HG03342 (cell line): ENCODE measurements at regions not wholly inside any gene's neighbourhood (a gene's known extent, or its start where the extent isn't known, plus 50 kb on each side); places are given as distances from the start of the nearest gene placed in this dataset.

ENCODE experiments used
- ATAC-seq: cut with Tn5 transposase; IDR thresholded peaks from one replicate; pipeline ENCODE4 v1.9.1; 2021; ENCODE audit warnings: mild to moderate bottlenecking, moderate library complexity; ENCODE audit not compliant: unreplicated experiment

DNA sequence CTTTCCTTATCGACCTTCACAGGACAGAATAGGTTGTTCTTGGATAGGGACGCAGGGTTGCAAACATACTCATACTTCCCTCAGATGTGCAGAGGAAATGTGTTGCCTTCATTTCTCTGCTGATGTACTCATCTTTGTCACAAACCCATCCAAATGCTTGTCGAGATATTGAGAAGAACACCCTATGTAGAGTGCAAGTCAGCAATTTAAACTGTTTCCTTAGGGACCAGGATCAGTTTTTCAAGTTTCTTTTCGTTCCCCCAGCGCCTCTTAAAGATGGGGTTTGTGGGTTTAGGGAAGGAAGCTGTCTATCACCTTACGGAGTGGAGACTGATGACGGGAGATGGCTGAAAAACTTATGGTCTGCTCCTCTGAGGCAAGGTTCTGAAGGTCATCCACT lies 474.2 kb downstream of the EPHA4 start:
- ATAC-seq, result no peak

DNA sequence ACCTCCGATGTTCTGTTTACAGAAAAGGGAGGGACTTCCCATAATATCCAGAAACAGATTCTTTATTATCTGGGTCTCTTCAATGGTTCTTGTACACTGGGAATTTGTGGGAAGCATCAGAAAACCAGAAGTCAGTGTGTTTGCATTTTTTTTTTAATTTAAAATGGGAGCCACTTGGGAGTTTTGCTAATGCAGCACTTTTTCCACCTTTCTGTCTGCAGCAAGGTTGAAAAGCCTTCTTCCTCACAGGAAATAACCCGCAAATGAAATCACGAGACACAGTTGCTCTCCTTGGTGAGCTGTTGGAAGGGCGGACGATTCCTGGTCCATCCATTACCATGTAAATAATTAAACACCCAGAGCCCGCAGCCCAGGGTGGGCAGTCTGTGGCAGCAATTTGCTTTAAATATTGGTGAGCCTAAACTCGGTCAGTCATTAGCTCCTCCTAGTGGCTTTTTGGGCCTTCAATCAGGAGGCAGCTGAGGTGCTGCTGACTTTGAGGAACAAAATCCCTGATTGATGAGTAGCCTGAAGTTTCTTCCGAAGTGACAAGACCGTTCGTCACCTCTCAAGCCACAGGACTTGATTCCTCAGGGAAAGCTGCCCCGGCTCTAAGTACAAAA lies 471.5 kb downstream of the EPHA4 start:
- no peak for ATAC-seq

DNA sequence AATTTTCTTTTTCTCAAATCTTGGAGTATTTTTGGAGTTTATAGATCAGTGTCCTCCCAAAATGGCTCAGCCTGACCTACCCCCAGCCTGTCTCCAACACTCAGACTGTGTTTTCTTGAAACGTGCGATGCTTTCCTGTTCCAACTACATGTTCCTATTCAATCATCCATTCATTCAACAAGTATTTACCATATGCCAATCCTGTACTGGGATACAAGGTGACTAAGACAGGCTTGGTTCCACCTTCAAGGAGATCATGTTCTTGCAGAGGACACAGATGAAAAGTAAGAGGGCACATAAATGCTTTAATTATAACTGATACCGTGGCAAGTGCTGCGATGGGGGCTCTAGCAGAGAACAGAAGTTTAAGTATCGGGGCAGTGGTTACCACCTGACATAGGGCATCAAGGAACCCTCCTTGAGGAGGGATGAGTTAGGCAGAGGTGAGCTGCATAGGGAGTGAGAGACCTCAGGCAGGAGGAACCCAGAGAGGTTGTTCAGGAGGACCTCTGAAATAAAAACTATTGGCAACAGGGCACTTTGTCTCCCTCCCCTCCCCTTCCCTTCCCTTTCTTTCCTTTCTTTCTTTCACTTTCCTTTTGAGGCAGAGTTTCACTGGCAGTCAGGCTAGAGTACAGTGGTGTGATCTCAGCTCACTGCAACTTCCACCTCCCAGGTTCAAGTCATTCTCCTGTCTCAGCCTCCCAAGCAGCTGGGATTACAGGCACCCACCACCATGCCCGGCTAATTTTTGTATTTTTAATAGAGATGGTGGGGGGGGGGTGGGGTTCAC lies 469.0 kb downstream of the EPHA4 start:
- ATAC-seq, result peak; percentile 52

DNA sequence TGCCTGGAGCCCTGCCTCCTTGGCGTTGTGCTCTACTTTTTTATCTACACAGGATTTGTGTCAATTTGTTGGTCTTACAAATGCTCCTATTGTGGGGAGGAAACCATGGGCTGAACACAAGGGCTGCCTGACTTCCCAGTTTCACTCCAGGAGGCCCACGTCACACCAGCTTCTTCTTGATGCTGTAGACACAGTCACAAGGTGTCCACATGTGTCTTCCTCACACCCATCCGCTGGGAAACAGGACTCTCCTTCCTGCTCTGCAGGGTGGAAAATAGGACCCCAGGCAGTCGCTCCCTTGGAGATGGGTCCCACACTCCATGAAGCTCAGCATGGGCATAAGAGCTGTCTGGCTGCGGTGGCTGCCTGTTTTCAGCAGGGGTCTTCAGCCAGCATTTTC lies 468.2 kb downstream of the EPHA4 start:
- ATAC-seq, result no peak

DNA sequence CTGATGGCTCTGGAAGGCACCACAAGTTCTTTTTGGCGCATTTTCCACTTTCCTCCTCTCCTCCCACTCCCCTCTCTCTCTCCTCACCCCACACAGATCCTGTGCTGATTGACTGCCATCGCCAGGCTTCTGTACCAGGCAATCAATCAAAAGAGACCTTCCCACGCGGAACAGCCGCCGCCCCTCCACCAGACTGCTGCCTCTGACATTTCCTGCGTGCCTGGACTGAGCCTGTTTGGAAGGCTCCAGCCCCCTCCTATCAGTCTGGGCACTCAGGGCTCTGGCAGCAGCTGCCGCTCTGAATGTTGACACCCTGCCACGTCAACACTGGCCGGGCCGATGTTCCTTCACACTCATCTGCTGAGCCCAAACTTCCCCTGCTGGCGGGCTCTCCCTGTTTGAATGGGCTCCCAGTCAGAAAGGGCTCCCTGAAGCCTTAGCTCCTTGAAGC lies 467.7 kb downstream of the EPHA4 start:
- ATAC-seq, result no peak

DNA sequence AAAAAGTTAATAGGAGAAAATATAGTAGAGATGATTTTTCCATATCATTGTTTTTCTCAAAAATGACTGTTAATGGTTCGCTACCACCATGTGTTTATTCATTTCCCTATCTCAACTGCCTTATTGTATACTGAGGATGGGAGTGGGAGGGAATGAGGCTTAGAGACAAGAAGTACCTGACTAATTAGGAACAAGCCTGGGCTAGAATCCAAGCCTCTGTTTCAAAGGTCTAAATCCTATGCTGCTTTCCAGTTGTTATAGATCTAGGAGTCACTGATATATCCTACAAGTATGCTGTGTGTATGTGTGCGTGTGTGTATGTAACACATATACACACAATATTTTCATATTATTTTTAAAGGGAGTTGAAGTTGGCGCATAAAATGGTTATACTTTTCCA lies 465.9 kb downstream of the EPHA4 start:
- no peak for ATAC-seq

DNA sequence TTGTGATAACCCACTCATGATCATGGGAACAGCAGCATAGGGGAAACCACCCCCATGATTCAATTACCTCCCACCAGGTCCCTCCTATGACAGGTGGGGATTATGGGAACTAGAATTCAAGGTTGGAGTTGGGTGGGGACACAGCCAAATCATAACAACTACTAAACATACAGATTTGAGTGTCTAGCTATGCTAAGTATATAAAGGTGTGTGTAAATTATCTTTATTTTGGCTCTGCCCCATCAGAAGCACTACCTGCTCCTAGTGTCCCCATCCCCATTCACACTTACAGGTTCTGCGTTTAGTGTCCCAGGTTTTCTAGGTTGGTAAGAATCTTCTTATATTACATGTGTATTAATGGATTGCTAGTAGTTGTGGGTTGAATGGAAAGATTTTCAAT lies 464.7 kb downstream of the EPHA4 start:
- ATAC-seq, result no peak

DNA sequence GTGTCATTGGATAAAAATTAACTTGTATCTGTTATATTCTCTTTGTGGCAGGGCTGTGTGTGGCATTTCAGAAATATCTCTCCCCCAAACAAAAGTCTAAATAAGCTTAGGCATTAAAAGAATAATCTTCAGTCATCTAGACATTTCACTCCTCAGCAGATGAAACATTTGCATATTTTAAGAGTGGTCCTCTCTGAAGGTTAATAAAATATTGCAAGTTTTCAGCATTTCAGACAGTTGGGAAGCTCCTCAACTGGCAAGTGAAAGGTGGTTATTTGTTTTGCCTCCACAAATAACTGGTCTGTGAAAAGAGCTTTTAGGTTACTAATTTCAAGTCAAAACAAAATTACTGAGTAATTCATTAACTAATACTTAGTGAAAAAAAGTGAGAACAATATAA lies 462.6 kb downstream of the EPHA4 start:
- peak; percentile 70 for ATAC-seq

DNA sequence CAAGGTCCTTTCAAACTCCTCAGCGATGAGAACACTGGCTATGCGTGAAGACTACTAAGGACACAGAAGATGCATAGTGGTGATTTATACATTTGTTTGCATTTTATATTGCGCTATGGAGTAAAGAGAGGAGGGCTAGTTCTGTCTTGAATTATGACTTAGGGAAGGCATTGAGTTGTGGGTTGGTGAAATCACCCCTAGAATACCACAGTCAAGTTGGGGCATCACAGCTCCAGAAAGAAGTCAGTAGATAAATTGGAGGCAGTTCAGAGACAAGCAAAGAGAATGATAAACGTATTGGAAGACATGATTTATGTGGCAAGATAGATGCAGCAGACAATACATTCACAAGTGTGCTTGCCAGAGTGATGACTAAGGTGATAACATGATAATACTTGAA lies 460.4 kb downstream of the EPHA4 start:
- ATAC-seq, result no peak

DNA sequence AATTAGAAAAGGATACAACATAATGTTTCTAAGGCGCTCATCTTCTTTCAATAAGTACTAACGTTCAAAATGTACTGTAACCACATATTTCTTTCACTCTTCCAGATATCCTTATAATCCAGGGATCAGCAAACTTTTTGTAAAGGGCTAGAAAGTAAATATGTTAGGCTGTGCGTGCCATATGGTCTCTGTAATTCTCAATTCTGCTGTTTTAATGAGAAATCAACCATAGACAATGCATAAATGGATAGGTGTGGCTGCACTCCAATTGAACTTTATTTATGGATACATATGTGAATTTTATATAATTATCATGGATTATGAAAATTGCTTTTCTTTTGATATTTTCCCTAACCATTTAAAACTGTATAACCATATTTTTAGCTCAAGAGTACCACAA lies 459.4 kb downstream of the EPHA4 start:
- no peak for ATAC-seq

DNA sequence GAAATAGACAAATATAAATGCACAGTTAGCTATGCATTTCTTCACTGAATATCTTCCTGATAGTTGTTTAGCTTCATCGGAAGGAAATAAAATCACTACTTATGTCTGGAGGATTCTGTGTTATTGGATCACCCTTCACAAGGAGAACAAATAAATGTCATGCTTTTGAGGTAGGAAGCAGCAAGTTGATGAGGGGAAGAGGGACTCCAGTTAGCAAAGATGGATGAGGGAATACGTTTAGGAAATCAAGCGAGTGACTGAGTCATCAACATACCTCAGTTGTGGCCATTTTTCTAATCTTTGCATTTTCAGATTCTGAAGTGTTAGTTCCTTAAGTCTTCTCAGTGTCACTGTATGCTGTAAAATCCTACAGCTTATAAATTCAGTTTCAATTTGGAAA lies 456.2 kb downstream of the EPHA4 start:
- ATAC-seq, result no peak

DNA sequence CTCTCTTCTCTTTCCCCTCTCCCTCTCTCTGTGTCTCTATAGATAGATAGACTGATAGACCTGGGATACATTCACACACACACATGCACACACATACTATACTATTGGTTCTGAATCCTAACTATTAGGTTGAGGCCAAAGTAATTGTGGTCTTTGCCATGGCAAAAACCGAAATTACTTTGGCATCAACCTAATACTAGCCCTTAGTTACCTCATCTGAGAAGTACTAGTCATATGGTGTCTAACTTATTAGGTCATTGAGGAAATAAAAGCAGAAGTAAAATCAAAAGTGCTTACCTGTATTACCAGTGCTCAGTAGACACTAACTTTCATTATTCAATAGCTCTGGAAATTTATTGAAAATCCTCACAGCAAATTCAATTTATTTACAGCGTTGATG lies 451.5 kb downstream of the EPHA4 start:
- peak; percentile 89 for ATAC-seq

DNA sequence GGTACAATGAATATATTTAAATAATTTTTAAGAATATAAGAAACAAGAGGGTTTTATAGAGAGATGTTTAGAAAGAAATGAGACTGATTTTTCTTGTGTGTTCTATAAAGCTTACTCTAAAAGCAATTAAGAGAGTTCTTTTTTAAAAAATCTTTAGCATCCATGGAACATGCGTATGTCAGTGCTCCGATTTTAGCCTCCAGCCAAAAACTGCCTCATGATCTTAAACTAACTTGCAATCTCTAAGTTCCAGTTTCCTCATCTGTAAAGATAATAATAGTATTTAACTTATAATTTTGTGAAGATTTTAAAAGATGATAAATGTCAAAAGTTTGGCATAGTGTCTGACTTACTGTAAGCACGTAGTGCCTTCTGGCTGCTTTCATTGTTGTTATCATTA lies 448.7 kb downstream of the EPHA4 start:
- ATAC-seq, result no peak

DNA sequence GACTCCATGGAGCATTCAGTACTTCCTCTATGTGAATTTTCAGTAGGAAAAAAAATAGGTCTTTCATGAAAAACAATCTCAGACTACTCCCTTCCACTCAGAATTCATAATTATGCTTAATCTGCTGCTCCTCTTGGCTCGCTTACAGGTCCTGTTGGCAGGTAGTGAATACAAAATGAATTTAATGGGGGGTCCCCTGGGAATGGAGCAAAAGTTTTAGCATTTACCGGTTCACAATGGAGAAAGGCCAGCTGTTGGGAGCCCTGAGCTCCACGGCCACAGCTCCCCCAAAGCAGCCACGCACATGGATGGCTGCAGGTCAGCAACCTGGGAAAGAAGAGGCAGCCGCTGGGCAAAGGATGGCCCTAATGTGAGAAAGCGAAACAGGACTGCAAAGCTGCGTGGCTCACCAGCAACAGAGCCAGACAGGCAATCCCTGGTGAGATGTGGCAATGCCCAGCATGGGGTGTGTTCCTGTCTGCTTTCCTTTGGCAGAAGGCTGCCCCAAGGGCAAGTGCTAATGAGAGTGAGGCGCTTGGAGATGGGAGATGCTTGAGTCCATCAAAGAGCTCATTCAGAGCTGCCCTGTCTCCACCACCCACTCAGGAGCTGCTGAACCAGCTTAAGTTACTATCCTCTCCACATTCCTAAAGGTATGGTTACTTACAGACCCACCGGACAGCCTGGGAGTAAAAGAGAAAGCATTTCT lies 447.4 kb downstream of the EPHA4 start:
- ATAC-seq, result no peak

DNA sequence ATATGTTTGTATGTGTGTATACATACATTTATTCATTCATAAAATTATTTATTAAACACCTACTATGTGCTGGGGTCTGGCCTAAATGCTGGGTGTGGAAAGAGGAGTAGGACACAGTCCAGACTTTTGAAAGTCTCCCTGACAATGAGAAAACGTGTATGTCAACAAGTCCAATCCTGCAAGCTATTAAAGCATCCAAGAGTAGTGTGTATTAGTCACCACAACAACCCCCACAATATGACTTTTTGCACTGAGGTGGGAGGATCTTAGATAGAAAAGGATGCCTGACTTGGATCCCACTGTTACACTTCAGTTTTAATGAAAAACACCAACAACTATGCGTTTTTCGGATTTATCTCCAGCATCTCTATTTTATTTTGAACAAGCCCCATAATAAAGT lies 446.4 kb downstream of the EPHA4 start:
- no peak for ATAC-seq

DNA sequence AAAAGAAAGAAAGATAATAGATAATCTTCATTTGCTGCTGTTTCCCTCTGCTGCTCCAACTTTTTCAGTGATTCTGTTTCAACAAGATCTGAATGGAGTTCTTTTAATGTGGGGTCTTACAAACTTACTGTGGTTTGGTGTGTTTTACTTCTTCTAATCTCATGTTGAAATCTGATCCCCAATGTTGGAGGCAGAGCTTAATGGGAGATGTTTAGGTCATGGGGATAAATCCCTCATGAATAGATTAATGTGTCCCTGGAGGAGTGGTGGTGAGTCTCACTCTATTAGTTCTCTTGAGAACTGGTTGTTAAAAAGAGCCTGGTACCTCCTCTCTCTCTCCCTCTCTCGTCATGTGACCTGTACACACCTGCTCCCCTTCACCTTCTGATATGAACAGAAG lies 442.4 kb downstream of the EPHA4 start:
- no peak for ATAC-seq

DNA sequence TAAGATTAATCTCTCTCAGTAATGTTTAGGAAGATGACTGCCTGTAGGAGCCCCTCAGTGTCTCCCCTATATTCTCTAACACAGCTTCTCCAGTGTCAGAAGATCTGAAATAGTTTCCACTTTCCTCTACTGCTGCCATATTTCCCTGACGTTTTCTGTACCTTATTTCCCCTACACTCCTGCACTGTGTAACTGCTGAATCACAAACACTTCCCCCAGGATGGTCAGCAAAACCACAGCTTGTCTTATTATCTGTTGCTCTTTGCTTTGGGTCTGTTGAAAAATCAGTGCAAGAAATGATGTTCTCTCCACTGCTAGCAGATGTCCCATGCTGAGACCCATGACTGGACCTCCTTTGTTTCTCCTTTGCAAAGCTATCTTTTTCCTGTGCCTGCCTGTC lies 441.7 kb downstream of the EPHA4 start:
- no peak for ATAC-seq

DNA sequence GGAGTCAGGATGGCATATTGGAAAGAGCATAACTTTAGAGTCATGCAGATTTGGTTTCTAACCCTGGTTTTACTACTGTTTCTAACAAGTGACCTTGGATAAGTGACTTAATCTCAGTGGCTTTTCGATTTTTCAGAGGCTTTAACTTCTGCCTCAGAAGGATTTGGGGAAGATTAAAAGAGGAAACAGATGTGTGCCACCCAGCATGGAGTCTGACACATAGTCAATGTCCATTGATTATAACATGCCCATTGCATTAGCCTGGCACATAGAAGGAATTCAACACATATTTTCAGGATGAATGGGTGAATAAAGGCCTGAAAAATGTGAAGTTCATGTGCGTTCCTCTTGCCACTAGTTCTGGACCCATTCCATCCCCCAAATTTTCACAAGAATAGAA lies 438.2 kb downstream of the EPHA4 start:
- ATAC-seq, result no peak

DNA sequence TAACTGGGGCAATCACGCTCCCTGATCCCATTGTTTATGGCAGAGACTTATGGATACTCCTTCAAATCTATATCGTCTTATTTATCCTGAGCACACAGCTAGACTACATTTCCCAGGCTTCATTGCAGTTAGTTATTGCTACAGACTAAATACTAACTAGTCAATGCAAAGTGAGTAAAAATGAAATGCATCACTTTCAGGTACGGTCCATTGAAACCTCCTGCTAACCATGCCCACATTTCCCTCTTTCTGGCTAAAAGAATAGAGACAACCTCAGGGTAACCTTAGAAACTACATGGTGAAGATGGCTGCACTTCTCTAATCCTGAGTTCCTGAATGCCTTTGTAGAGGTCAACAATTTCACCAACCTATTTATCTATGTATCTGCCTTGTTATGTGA lies 437.4 kb downstream of the EPHA4 start:
- ATAC-seq, result peak; percentile 54

DNA sequence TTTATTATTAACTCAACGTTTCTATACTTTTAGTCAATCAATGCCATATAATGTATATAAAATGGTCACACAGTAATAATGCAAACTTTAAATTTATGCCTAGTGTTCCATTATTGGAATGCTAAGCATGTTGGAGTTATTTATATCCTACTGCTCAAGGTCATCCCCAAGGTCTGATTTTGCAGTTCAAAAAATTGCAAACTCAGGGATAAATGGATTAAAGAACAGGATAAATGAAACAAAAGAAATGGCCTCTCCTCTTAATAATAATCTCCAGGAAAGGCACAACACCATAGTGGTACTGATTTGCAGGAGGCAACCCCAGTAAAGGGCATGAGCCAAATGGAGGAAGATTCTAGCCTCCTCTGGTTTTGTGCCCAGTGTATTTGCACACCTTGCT lies 436.4 kb downstream of the EPHA4 start:
- ATAC-seq, result no peak

DNA sequence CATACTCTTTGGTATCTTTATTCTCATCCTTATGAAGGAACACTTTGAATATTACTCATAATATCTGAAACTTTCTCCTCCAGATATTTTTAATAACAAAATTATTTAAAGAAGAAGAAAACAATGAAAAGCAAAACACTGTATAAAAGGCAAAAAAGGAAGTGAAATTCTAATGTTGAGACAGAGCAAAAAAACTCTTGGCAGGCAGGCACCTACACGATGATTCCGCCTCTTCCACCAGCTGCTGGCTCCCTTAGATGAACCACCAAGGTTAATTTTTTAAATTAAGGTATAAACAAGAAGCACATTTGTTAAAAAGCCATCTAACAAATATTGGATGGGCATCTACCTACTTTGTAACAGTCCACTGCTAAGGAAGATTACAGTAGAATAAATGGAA lies 434.7 kb downstream of the EPHA4 start:
- ATAC-seq, result peak; percentile 42

DNA sequence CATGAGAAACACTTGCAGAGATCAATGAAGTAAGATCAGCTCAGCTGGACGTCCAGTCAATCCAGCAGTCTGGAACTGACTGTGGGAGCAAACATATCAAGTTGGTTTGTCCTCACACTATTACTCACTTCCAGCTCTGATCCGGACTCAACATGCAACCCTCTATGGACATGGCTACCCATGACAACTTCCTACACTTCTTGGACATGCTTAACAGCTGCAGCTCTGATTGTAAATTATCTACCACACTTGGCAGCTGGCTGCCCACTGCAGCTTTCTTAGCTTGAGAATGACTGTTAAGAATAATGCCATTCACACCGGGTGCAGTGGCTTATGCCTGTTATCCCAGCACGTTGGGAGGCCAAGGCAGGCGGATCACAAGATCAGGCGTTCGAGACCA lies 429.8 kb downstream of the EPHA4 start:
- ATAC-seq, result no peak
